Dermis blood vessel endothelial cell (primary cell): ENCODE measurements at regions not wholly inside any gene's neighbourhood (a gene's known extent, or its start where the extent isn't known, plus 50 kb on each side); places are given as distances from the start of the nearest gene placed in this dataset.
A peak's percentile ranks its signal among the peaks of the same experiment; 100 is the strongest.

Source experiments
- DNase-seq: peaks from one replicate; pipeline ENCODE4 v3.0.0; 2010

GRCh38 chr1:80961464-80962190 lies 839.1 kb upstream of the ADGRL2 start:
- no peak for DNase-seq

DNA sequence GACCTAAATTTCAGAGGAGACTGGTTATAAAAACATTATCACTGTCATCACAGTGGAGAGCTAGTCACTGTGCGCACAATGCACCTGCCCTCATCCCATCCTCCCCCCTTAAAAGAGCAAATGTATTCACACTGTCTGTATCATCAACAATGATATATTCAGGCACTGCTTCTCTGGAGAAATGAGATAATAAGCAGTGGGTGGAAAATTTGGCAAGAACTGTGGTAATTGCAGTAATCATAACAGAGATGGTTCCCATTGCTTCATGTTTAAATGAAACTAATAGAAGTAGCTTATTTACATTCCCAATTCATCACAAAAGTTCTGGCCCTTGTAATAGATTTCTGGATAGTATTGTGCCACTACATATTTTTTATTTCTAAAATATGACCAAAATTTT lies 867.4 kb upstream of the ADGRL2 start:
- DNase-seq: no peak

DNA sequence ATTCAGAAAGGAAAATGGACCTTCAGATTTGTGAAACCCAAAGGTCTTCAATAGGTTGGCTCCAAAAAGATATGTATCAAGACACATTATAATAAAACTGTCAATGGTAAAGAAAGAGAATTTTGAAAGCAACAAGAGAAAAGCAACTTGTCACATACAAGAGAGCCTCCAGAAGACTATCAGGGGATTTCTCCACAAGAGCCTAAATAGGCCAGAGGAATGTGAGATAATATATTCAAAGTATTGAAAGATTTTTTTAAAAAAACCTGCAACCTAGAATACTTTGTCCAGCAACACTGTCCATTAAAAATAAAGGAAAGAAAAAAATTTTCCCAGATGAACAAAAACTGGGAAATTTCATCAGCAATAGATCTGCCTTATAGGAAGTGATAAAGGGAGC lies 869.6 kb upstream of the ADGRL2 start:
- no peak for DNase-seq

- DNase-seq: peak; percentile 0
These were observed 870.7 kb upstream of the ADGRL2 start for GRCh38 chr1:80929868-80930508.

- no peak for DNase-seq
These were observed 874.2 kb upstream of the ADGRL2 start for GRCh38 chr1:80926531-80926930.

GRCh38 chr1:80925130-80925805 lies 875.5 kb upstream of the ADGRL2 start:
- DNase-seq: no peak

GRCh38 chr1:80924290-80924689 lies 876.4 kb upstream of the ADGRL2 start:
- no peak for DNase-seq

DNA sequence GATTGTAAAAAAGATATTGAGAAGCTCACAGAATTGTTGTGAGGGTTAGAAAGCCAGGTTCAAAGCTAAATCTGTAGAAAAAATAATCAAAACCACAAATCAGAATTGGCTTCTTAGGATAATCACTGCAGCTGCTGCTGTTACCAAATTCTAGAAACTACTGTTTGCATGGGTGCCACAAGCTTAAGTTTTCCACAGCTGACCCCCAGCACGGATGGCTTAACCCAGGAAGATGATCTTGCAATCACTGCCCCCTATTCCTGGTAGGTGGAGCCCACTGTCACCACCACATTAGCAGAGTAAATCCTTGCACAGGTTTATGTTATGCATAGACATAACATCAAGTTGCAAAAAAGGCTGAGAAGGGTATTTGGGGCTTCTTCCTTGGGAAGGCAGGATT lies 877.8 kb upstream of the ADGRL2 start:
- DNase-seq: no peak

GRCh38 chr1:80919426-80919825 lies 881.3 kb upstream of the ADGRL2 start:
- DNase-seq: no peak

DNA sequence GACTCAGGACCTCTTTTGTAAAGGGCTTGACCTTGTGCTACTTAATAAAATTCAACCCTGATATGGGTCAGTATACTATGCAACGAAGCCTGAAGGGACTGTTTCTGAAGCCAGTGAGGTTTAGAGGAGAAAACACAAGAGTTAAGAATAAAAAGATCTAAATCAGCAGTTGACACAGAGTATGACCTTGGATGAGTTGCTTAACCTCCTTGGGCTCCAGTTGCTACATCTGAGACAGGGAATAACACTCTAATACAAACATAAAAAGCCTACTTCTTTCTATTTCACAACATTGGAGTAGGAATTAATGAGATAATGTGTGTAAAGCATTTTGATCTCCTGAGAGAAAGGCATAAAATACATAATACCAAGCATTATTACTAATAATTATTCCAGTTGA lies 882.4 kb upstream of the ADGRL2 start:
- no peak for DNase-seq

DNA sequence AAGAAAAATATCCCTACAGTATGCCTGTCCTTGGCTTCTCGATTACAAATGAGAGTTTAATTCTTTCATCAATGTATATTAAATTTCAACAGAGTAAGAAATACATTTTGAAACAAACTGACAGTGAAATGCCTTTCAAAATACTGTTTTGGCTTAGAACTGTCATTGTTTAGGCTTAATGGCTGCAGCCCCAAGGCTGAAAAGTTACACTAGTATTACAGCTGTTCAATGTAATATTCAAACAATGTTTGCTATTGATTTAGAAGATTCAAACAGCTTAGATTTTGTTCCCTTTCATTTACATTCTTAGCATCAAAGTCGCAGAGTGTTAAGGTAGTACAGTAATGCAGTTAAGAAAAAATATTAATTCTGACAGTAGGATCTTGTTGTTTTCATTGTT lies 882.9 kb upstream of the ADGRL2 start:
- DNase-seq: no peak

- DNase-seq: no peak
These were observed 883.5 kb upstream of the ADGRL2 start for GRCh38 chr1:80917225-80917624.

DNA sequence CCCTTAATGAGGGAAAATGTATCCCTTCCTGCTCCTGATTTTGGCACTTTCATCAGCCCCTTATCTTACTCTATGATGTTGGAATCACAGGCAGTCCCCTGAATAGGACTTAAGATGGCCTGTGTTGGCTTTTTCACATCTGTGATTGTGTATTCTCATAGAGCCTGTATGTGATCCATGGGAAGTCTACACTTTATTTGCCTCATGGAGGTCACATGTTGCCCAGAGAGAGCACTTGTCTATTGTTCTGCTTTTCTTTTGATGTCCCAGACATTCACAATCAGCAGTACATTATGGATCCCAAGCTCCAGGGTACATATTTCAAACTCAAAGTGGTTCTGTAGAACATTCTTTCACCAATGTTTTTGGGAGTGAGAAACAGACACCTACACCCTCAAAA lies 885.2 kb upstream of the ADGRL2 start:
- no peak for DNase-seq

DNA sequence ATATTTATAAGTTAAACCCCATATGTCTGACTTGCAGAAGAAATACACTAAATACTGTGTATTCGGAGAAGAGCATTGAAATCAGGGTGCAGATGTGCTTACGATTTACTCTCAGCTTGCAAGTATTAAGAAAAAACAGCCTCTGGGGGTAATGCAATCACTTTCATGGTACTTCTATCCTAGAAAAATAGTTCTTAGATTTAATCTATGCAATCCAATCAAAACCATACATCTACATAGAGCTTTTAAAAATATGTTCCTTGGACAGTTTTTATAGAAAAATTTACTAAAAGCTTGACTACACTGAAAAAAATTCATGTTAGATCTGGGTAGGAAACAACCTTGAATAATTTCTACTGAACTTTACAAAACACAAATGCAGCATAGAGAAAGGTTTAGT lies 890.3 kb upstream of the ADGRL2 start:
- DNase-seq: no peak

GRCh38 chr1:80909172-80909784 lies 891.5 kb upstream of the ADGRL2 start:
- no peak for DNase-seq

DNA sequence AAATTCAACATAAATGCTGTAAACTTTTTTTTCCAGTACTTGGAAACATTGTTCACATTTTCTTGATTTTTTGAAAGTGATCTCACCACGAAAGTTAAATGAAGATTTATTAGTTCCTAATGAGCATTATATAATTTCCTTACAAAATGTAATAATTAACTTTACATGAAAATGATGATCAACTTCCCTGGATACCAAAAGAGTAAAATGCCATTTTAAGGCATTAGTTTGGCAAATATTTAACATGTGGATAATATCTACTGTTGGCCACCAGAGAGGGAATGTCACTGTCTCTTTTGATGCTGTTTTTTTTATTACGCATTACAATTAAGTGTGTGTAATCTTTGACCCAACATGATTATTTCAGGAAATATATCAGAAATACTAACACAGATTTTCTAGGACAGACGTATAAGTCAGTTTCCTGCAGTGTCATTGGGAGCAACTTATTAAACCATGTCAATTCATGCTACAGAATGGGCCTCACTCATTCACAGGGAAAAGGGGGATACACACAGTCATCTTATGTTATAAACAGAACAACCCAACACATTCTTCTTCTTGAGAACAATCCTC lies 903.9 kb upstream of the ADGRL2 start:
- peak; percentile 32 for DNase-seq

GRCh38 chr1:80894921-80895320 lies 905.8 kb upstream of the ADGRL2 start:
- DNase-seq: no peak

GRCh38 chr1:80893115-80893514 lies 907.6 kb upstream of the ADGRL2 start:
- DNase-seq: no peak

DNA sequence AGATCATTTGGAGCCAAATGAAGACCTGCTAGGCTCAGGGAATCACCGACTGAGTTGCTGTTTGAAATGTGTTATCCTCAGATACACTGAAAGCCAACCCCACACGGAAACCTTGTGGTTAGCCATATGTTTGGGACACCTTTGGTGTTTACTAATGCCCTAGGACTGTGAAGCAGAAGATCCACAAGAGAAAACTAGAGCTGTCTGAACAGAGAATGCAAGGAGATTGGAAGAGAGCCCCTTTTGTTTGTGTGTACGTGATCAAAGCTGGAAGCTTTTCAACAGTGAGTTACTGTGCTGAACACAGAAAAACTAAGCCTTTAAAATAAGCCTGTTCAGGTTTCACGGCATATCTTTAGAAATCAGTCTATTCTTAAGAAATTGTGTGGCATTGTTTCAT lies 908.2 kb upstream of the ADGRL2 start:
- DNase-seq: no peak

DNA sequence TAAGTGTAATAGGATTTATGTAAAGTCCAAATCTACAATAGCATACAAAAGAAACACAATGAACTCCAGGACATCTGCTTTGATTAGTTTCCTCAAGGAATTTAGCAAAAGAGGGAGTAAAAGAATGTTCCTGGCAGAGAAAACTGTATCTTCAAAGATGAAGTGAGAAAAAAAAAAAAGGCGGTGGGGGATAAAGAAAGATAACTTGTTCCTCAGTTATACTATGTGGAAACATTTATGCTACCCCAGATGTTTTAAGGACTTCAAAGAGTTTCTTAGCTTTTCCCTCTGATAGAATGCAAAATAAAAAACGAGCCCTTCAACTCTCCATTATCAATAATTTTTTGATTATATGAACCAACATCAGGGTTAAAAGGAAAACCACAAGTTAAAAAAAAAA lies 908.9 kb upstream of the ADGRL2 start:
- DNase-seq: no peak

DNA sequence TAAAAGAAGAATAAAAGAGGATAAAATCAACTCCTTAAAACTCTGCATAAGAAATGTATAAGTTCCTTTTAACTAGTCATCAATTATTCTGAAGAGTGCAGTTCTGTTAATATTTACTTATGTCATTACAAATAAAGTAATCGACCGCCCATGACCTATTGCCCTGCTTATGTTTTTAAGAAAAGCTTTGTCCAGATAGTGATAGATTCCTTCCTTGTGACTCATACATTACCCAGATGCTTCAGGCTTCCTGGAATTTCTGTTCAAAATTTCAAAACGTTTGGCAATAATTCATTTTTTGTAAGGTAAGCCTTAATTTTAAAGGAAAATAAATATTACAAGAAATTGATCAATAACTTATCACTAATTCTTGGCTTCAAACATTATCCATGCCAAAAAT lies 918.2 kb upstream of the ADGRL2 start:
- peak; percentile 49 for DNase-seq

DNA sequence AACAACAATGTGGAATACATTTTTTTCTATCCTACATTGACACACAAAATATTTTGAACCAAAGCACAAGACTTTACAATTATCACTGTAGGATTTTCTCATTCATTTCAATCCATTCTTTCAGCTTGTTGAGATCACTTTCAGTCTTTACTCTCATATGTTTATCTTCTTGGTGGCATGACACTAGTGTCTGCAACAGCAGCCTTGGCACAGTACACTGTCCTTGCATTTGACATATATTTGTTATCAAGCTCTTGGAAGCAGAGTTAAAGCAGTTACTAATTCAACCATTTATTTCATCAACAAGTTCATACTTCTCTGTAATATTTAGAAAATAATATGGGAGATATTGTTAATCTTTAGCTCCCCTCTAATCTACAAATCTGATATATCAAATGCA lies 922.4 kb upstream of the ADGRL2 start:
- DNase-seq: no peak

DNA sequence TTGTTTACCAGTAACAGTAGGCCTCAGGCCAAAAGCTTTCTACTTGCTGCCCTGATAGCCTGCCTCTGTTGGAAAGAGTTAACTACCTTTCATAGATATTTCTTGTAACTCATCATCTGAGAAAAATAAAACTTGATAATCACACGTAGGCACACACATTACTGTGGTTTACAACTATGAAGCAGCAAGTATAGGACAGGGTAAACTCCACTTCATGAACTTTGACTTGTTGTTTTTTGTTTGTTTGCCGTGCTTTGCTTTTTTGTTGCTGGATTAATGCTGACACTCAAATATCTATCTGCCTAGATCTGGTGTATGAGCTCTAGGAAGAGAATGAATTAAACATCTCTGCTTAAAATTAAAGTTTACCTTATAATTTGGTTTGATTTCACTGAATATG lies 924.7 kb upstream of the ADGRL2 start:
- DNase-seq: no peak
